ENCODE measurements at regions not wholly inside any gene's neighbourhood (a gene's known extent, or its start where the extent isn't known, plus 50 kb on each side); places are given as distances from the start of the nearest gene placed in this dataset.

DNA sequence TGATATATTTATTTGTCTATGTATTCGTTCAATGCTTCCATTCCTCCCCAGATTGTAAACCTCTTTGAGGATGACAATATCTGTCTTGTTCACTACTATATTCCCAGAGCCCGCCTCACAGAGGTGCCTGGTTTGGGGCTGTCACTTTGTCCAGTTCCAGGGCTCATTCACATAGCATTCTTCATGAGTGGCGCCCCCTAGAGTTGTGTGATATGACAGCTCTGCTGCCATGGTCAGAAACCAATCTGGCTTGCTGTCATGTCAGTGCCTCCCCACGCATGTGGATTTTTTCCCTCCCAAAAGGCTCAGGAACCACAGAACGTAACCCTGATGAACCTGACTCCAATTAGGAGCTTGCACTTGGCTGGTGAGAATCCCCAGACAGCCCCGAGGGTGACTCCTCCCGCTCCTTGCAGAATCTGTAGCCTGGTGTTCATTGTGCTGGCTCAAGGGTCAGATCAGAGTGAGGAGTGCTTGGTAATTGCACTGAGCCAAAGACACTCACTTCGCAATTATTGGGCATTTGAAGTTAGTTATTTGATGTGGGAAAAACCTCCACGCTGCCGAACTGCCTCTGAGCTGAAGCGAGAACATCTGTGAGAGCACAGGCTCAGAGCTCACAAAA is 145.5 kb downstream of the PTPN11 start:
- no peak overlapping the region for H3K4me2 ChIP-seq (ENCODE audit: low read depth, low read length)
- H3K9ac ChIP-seq (ENCODE audit: low read depth, low read length), result no peak overlapping the region
- no peak overlapping the region for H3K23ac ChIP-seq (ENCODE audit: low read depth, low read length)
- H2AK9ac ChIP-seq (replicated peaks; ENCODE audit: low read depth, low read length, poor library complexity), result no peak overlapping the region
- ChIA-PET CTCF (no interaction called here), POLR2A (ENCODE audit: unreplicated experiment) (no interaction called here)
- no peak overlapping the region for H3K4me3 ChIP-seq (ENCODE audit: insufficient read depth, low read depth, low read length)
- H2BK120ac ChIP-seq (ENCODE audit: low read depth, low read length), result no peak overlapping the region
- H3K4ac ChIP-seq (ENCODE audit: low read depth, low read length), result no peak overlapping the region
- H2BK5ac ChIP-seq (ENCODE audit: low read depth, low read length, poor library complexity, severe bottlenecking), result no peak overlapping the region
- no peaks in the 10 kb centered on the region for H3K9me3 ChIP-seq (ENCODE audit: control insufficient read depth, insufficient read depth, low read length)
- no peak overlapping the region for H4K5ac ChIP-seq (ENCODE audit: low read depth, low read length)
- DNase-seq (no peak), ATAC-seq (ENCODE audit: low read depth) (no peak)
- no peak overlapping the region for H3K56ac ChIP-seq (ENCODE audit: extremely low read depth, insufficient read depth, low read length)
- no peaks in the 10 kb centered on the region for H3K9me1 ChIP-seq (ENCODE audit: insufficient read depth, low read length)
- BruUV-seq (replicated peaks), result no TSS peak
- H3K27ac ChIP-seq (ENCODE audit: insufficient read depth, low read length), result no peak overlapping the region
- no peaks in the 10 kb centered on the region for H3K36me3 ChIP-seq (ENCODE audit: control insufficient read depth, insufficient read depth, low read length)
- H3K79me1 ChIP-seq (ENCODE audit: low read depth in 1 of 2, low read length in 2 of 2), result no peaks in the 10 kb centered on the region
- no peaks in the 10 kb centered on the region for H3K27me3 ChIP-seq (ENCODE audit: control insufficient read depth, insufficient read depth, low read length)
- WGBS, 2 experiments (ENCODE audit: extremely low coverage in 2 of 2, insufficient read length in 1 of 2), result 57% methylated on average over 1 of the region's 11 CpGs; no CpG with 5 or more reads in 1 of the 2 experiments
- H2BK15ac ChIP-seq (ENCODE audit: low read depth, low read length), result no peak overlapping the region
- no peaks in the 10 kb centered on the region for H3K4me1 ChIP-seq (ENCODE audit: control insufficient read depth, insufficient read depth, low read length)
- H4K91ac ChIP-seq (ENCODE audit: insufficient read depth, low read depth, low read length), result no peak overlapping the region
- H2AFZ ChIP-seq (replicated peaks; ENCODE audit: low read length, poor library complexity), result no peak overlapping the region
- H2BK20ac ChIP-seq (ENCODE audit: low read depth, low read length), result no peak overlapping the region
- intact Hi-C loops (cut with micrococcal nuclease) (no loop called here), in situ Hi-C loops (cut with MboI; ENCODE audit: low sequenced_read_pairs) (no loop called here), dilution Hi-C loops (cut with HindIII; ENCODE audit: low sequenced_read_pairs, unreplicated experiment) (no loop called here)
- no peak overlapping the region for H4K8ac ChIP-seq (ENCODE audit: low read depth in 2 of 2, low read length in 2 of 2)
- H2AK5ac ChIP-seq (ENCODE audit: low read depth, low read length), result no peak overlapping the region
- no peaks in the 10 kb centered on the region for H4K20me1 ChIP-seq (ENCODE audit: insufficient read depth, low read length)
- H3K14ac ChIP-seq (replicated peaks; ENCODE audit: low read depth, low read length), result no peak overlapping the region
- no peak for TF ChIP-seq NFE2L2 (IDR thresholded peaks at IDR 0.05; ENCODE audit: low read depth, low read length)
- TF ChIP-seq, protein P1, sequence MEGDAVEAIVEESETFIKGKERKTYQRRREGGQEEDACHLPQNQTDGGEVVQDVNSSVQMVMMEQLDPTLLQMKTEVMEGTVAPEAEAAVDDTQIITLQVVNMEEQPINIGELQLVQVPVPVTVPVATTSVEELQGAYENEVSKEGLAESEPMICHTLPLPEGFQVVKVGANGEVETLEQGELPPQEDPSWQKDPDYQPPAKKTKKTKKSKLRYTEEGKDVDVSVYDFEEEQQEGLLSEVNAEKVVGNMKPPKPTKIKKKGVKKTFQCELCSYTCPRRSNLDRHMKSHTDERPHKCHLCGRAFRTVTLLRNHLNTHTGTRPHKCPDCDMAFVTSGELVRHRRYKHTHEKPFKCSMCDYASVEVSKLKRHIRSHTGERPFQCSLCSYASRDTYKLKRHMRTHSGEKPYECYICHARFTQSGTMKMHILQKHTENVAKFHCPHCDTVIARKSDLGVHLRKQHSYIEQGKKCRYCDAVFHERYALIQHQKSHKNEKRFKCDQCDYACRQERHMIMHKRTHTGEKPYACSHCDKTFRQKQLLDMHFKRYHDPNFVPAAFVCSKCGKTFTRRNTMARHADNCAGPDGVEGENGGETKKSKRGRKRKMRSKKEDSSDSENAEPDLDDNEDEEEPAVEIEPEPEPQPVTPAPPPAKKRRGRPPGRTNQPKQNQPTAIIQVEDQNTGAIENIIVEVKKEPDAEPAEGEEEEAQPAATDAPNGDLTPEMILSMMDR (conservative IDR thresholded peaks at IDR 0.05; ENCODE audit: low read depth, low read length), result no peak
- TF ChIP-seq CHD1 (IDR thresholded peaks at IDR 0.05; ENCODE audit: low read depth, low read length), result no peak
- no peak overlapping the region for H3K18ac ChIP-seq (ENCODE audit: low read depth, low read length)
